Heart right ventricle (tissue), 16 donors: ENCODE measurements at regions not wholly inside any gene's neighbourhood (a gene's known extent, or its start where the extent isn't known, plus 50 kb on each side); places are given as distances from the start of the nearest gene placed in this dataset.

Experiments used
- ATAC-seq, 8 donors: fragments of 200-7000 bp; cut with Tn5 transposase; one replicate each; pipeline ENCODE4 v1.9.1; 2020; ENCODE audit warnings: mild to moderate bottlenecking in 8 of 8, moderate library complexity in 8 of 8, moderate number of reproducible peaks in 1 of 8
- DNase-seq, 2 donors: peaks; one replicate each; pipeline ENCODE4 v3.0.0-alpha.2; 2020
- H3K27ac ChIP-seq, 10 donors: fragments of 200-600 bp; sonication (generic) in 2 of 10; one replicate each; pipeline versions ENCODE4 v1.5.0 to v1.8.0; 2020 to 2022; ENCODE audit warnings: mild to moderate bottlenecking in 3 of 10
- H3K27me3 ChIP-seq, 7 donors: fragments of 200-600 bp; one replicate each; pipeline ENCODE4 v1.8.0; 2021 to 2022; ENCODE audit warnings: mild to moderate bottlenecking in 2 of 7
- H3K36me3 ChIP-seq, 9 donors: fragments of 200-600 bp; sonication (generic) in 1 of 9; one replicate each; pipeline versions ENCODE4 v1.5.0 to v1.8.0; 2020 to 2022; ENCODE audit warnings: mild to moderate bottlenecking in 2 of 9
- H3K4me1 ChIP-seq, 9 donors: fragments of 200-600 bp; sonication (generic) in 1 of 9; one replicate each; pipeline versions ENCODE4 v1.5.0 to v1.8.0; 2020 to 2022; ENCODE audit warnings: mild to moderate bottlenecking in 4 of 9
- H3K4me3 ChIP-seq, 10 donors: fragments of 200-600 bp; sonication (generic) in 2 of 10; one replicate each; pipeline versions ENCODE4 v1.5.0 to v1.8.0; 2020 to 2022; ENCODE audit warnings: mild to moderate bottlenecking in 7 of 10, moderate library complexity in 2 of 10
- H3K9me3 ChIP-seq, 11 donors: fragments of 200-600 bp in 10 of 11; sonication (generic) in 2 of 11; one replicate each; pipeline versions ENCODE4 v1.5.0 to v1.8.0; 2013 to 2022; ENCODE audit warnings: mild to moderate bottlenecking in 2 of 11, control low read depth in 1 of 11, moderate library complexity in 1 of 11
- CTCF ChIP-seq, 9 donors: fragments of 200-600 bp; sonication (generic) in 2 of 9; IDR thresholded peaks; one replicate each; pipeline versions ENCODE4 v1.5.0 to v1.8.0; 2021 to 2022; ENCODE audit warnings: antibody characterized with exemption in 9 of 9, mild to moderate bottlenecking in 5 of 9, moderate library complexity in 1 of 9
- WGBS, 2 donors: extraction: QIAGEN DNeasy Blood & Tissue Kit; methylation state at CpG; one replicate each; pipeline ENCODE4 v1.1.7; 2013; ENCODE audit warnings: inconsistent platforms in 1 of 2; 5-methylcytosine and 5-hydroxymethylcytosine counted together
- intact Hi-C, 10 donors: fragments of 100-400 bp; cut with DNase I; formaldehyde crosslinking; loops; one replicate each; pipeline versions ENCODE4 v1.11.1 to v1.14.2; 2022
- donor health status: Arrhythmogenic right ventricular cardiomyopathy.
- donor health status: ischemic (EF 13 %, LVEDD 7.1; RV severe dilation, severe dysfunction).
- donor health status: healthy with polysubstance abuse.
- donor health status: DM: no; HTN: yes; CAD: no.
- donor health status: DM: no; HTN: no; CAD: no.
- donor health status: ischemic (EF 25% LVEDD 6.9; RV normal size, moderate dysfunction).
- donor health status: ischemic (EF 25% LVEDD 5.7; RV mildly dilated, moderate dysfunction).
- donor health status: healthy.
- donor health status: DM: yes; HTN: yes; CAD: no.
- donor health status: Ischemic cardiomyopathy.
- donor health status: ischemic (EF 35%, LVEDD 5.7; RV mildly dilated, moderate dysfunction).
- donor health status: nonischemic (EF 11% LVEDD 7.7; RV severe dilation, severe dysfunction).
- donor health status: DM: yes; HTN: yes; CAD: no.
- donor health status: PGD.
- donor health status: ischemic (EF 29% LVEDD 5.4; RV normal size, mild dysfunction).
- donor health status: nonischemic (EF 23%, LVEDD 6.1; RV moderate dilation, normal function).

- H3K27me3 ChIP-seq, result no peaks in the 10 kb centered on the region
- TF ChIP-seq CTCF (IDR thresholded peaks at IDR 0.05), result no peak
- intact Hi-C loops, result no loop called here
- no peaks in the 10 kb centered on the region for H3K4me1 ChIP-seq
- ATAC-seq, result no peak
- no peaks in the 10 kb centered on the region for H3K36me3 ChIP-seq
- H3K4me3 ChIP-seq, result no peak overlapping the region
- DNase-seq, result no peak
- no peak overlapping the region for H3K27ac ChIP-seq
- no peaks in the 10 kb centered on the region for H3K9me3 ChIP-seq
Observed at GRCh38 chr1:170800265-170800664, 135.1 kb upstream of the MROH9 start.

GRCh38 chr1:170800812-170801211 lies 134.5 kb upstream of the MROH9 start:
- no peak for TF ChIP-seq CTCF (IDR thresholded peaks at IDR 0.05)

GRCh38 chr1:170803711-170804110 lies 131.6 kb upstream of the MROH9 start:
- Histone ChIP-seq H3K27me3 (no peaks in the 10 kb centered on the region), H3K4me1 (no peaks in the 10 kb centered on the region), H3K27ac (no peak overlapping the region), H3K9me3 (no peaks in the 10 kb centered on the region), H3K4me3 (no peak overlapping the region), H3K36me3 (no peaks in the 10 kb centered on the region)
- ATAC-seq, result no peak
- 96 to 98% methylated on average over 1 of the region's 1 CpG for WGBS, 2 donors
- no peak for TF ChIP-seq CTCF (IDR thresholded peaks at IDR 0.05)
- intact Hi-C loops, result no loop called here
- DNase-seq, result no peak

More at GRCh38 chr1:170800812-170801211, 134.5 kb upstream of the MROH9 start:
- Histone ChIP-seq H3K27me3 (no peaks in the 10 kb centered on the region), H3K4me1 (no peaks in the 10 kb centered on the region), H3K27ac (no peak overlapping the region), H3K9me3 (no peaks in the 10 kb centered on the region), H3K4me3 (no peak overlapping the region), H3K36me3 (no peaks in the 10 kb centered on the region)
- ATAC-seq (no peak), DNase-seq (no peak)
- intact Hi-C loops, result no loop called here
- 70 to 73% methylated on average over 6 of the region's 6 CpGs for WGBS, 2 donors

- intact Hi-C loops, result no loop called here
- TF ChIP-seq CTCF (IDR thresholded peaks at IDR 0.05), result no peak
- Histone ChIP-seq H3K4me1 (no peaks in the 10 kb centered on the region), H3K9me3 (no peaks in the 10 kb centered on the region), H3K4me3 (no peak overlapping the region), H3K27ac (no peak overlapping the region), H3K36me3 (no peaks in the 10 kb centered on the region), H3K27me3 (no peaks in the 10 kb centered on the region)
- DNase-seq (no peak), ATAC-seq (no peak)
Observed at GRCh38 chr1:170804419-170804818, 130.9 kb upstream of the MROH9 start.

- Histone ChIP-seq H3K4me3 (no peak overlapping the region), H3K27ac (no peak overlapping the region), H3K9me3 (no peaks in the 10 kb centered on the region), H3K36me3 (no peaks in the 10 kb centered on the region), H3K4me1 (no peaks in the 10 kb centered on the region), H3K27me3 (no peaks in the 10 kb centered on the region)
- ATAC-seq, result no peak
- intact Hi-C loops, result no loop called here
- no peak for DNase-seq
- no peak for TF ChIP-seq CTCF (IDR thresholded peaks at IDR 0.05)
- 88 to 90% methylated on average over 4 of the region's 4 CpGs for WGBS, 2 donors
Observed at GRCh38 chr1:170804879-170805278, 130.5 kb upstream of the MROH9 start.
